ENCODE measurements at regions not wholly inside any gene's neighbourhood (a gene's known extent, or its start where the extent isn't known, plus 50 kb on each side); places are given as distances from the start of the nearest gene placed in this dataset.

DNA sequence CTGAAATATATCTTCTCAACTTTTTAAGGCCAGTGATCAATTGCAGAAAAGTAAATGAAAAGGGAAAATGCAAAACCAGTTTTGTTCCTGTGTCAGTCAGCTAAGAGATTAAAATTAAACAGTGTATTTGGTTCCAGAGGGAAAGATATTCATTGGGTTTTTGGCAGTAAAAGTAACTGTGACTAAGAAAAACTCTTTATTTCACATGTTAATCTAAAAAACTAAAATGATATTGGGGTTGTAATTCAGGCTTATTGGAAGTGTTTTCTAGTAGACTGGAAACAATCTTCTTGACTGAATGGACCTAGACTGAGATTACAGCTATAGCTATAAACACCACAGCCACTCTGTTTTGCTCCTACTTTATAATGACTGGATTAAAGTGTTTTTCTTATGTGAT is 413.9 kb downstream of the ADGRL2 start:
- no peak for TF ChIP-seq GATA2 (IDR thresholded peaks at IDR 0.05; ENCODE audit: low read depth, low read length)
- no peak for TF ChIP-seq GATA3 (IDR thresholded peaks at IDR 0.05; ENCODE audit: low read depth, low read length)
